NCI-H1694 (cell line): ENCODE measurements at regions not wholly inside any gene's neighbourhood (a gene's known extent, or its start where the extent isn't known, plus 50 kb on each side); places are given as distances from the start of the nearest gene placed in this dataset.

Source experiments
- DNase-seq: peaks from one replicate; lab custom pipeline; 2025; lab: John Stamatoyannopoulos, UW

DNA sequence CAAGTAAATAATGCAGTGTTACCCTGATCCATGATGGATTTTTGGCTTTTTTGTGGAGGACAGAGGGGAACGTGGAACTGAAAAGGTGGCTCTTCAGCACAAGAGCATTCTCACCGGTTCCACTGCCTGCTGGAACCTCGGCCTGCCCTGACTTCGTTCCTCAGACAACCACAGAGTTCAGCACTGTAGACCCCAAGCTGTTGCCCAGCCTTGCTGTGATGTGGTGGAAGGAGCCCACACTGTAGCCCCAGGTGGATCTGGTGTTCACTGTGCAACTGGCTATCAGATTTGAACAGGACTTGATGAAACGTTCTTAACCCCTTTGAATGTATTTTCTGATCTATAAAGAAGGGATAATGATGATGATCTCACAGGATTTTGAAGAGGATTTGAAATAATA is 293.5 kb downstream of the TRIB2 start:
- no peak for DNase-seq

GRCh38 chr2:13014783-13015182 is 298.0 kb downstream of the TRIB2 start:
- DNase-seq: no peak

DNA sequence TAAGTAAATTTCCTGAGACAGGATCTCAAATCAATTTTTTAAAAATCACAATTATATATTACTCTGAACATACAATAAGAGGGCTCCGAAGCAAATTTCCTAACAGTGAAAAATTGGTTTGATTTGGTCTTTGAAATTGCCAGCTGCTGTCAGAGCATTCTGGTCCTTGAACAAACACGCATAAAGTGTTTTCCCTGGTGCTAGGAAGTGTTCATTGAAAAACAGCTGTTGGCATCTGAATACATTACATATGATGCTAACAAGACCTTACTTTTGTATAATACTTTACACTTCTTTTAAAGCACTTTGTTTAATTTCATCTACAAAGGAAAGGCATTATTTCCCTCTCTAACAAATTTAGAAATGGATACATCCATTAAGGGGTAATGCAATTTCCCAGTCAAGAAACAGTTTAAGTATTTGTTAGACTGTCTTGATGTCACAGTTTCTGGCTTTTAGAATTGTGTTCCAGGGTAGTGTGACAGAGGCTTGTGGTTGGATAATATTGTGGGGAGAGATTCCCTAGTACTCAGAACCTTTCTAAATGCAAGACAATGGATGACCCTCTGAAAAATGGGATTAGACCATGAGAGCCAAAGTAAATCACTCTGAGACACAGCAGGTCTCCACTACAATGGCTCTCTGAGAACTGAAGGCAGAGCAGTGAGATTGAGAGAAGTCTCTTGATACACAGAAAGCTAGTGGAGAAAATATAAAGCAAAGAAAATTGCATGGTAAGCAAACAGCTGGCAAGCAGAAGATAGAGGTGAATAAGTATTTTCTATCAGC is 299.0 kb downstream of the TRIB2 start:
- DNase-seq: no peak

DNA sequence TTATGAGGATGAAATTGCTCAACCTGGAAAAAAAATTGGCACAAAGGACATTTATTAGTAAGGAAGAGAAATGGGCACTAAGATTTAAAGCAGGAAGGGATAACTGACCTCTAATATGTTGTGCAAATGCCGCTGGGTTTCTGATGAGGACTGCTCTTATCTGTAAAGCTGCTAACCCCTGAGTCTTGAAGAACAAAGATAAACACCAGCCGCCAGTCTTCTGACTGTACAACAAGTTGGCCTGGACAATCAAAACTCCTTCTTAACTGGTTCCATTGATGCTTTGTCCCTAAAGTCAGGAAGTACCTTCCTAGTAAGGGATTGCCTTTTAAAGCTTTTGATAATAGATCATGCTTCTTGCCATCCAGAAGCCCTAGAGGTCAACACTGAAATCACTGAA is 301.8 kb downstream of the TRIB2 start:
- no peak for DNase-seq

DNA sequence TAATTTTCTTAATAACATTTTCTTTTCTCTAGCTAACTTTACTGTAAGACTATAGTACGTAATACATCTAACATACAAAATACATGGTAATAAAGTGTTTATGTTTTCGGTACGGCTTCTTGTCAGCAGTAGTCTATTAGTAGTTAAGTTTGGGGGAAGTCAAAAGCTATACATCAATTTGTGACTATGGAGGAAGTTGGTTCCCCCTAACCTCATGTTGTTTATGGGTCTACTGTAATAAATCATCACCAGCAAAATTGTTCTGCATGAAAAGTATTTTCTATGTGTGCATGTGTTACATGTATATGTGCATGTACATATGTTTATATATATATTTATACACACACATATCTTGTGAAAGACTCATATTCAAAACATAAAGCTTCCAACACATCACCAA is 303.0 kb downstream of the TRIB2 start:
- no peak for DNase-seq

GRCh38 chr2:13020469-13020868 is 303.7 kb downstream of the TRIB2 start:
- DNase-seq: no peak

- DNase-seq: no peak
Measured at GRCh38 chr2:13021470-13021957, 304.8 kb downstream of the TRIB2 start.

- DNase-seq: no peak
Measured at GRCh38 chr2:13030606-13031005, 313.9 kb downstream of the TRIB2 start.

- DNase-seq: no peak
Measured at GRCh38 chr2:13034861-13035260, 318.1 kb downstream of the TRIB2 start.

GRCh38 chr2:13035866-13036265 is 319.1 kb downstream of the TRIB2 start:
- no peak for DNase-seq

DNA sequence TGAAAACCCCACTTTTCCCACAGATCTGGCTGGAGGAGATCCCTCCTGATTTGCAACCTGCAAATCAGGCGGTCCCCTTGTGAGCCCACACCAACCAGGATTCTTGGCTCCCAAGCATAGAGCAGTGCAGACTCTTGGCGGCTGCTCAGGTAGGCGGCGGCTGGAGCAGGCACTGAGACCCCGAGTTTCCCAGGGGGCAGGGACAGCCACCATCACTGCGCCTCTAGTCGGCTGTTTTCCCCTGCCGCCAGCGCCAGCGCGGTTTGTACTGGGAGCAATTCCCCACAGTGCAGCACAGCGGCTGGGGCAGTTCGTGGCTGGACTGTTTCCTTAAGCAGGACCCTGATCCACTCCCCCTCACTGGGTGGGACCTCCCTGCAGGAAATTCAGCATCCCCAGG is 323.3 kb downstream of the TRIB2 start:
- no peak for DNase-seq

DNA sequence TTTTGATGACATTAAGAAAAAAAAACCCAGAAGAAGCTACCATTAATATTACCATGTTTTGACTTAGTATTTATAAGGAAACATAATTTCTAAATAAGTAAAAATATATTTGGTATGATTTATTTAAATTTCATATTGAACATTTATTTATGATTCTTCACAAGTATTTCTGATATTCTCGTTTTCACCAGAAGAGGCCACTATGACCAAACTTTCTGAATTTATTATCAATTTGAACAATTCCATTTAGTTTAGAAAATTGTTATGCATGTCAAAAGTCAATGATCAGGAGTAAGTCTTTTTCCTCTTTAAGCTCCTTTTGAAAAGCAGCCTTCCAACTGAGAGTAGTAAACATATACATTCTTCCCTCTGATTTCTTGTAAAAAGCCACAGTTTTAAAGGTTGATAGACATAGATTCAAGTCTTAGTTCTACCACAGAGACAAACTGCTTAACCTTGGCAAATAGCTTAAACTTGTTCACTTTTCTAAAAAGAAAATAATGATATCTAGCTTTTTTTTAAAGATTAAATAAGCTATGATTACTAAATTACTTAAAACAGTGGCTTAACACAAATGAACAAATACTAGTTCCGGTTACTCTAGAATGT is 329.9 kb downstream of the TRIB2 start:
- peak; percentile 32 for DNase-seq

DNA sequence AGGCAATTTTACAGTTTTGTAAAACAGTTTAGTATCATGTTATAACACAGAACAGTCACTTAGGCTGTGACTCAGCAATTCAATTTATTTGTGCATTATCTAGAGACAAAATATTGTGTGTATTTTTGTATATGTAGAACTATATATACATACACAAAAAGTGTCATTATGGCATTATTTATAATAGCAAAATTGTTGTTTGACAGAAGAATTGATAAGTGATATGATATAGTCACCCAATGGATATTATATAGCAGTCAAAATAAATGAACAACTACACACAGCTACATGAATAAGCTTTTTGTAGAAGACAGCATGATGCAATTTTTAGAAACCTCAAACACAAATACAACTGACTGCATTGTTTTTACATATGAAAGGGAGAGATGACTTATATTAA is 334.0 kb downstream of the TRIB2 start:
- no peak for DNase-seq

DNA sequence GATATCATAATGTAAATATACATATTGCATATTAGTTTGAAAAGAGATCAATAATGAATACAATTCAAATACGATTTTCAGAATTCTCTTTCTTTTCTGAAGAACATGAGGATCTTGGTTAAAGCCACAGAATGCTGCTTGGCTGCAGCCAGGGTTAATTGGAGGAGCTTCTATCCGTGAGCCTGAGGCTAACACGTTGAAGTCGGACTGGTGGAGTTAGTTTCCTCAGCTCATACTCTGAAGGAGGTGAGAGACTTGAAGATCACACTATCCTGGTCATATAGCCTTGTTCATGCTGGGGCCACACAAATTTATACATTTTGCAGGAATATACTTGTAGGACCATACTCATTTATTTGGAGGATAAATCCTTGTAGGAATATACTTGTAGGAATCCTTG is 335.8 kb downstream of the TRIB2 start:
- DNase-seq: no peak

DNA sequence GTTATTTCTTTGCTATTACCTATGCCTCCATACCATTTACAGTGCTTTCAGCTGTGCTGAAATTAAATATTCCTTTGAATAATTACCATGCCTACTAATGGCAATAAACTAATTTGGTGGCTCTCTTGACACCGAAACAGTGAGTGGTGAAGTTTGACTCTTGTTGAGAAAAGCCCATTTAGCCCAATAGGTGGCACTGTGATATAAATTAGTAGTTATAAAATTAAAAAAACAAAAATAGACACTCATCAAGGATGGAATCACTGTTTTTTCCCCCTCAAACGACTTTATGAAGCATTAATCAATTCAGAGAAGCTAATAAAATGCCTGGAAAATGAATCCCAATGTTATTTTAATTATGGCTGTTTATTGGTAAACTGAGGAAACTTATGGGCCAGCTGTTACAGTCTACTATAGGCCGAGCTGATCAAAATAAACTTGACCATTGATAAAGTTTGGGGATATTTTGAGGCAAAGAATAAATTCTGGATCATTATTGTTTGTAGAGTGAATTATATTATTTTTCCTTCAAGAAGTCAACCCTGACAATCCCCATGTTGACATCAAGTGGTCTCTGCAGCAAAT is 339.6 kb downstream of the TRIB2 start:
- peak; percentile 23 for DNase-seq

GRCh38 chr2:13057671-13058070 is 340.9 kb downstream of the TRIB2 start:
- no peak for DNase-seq

- DNase-seq: no peak
Measured at GRCh38 chr2:13066676-13067075, 349.9 kb downstream of the TRIB2 start.

DNA sequence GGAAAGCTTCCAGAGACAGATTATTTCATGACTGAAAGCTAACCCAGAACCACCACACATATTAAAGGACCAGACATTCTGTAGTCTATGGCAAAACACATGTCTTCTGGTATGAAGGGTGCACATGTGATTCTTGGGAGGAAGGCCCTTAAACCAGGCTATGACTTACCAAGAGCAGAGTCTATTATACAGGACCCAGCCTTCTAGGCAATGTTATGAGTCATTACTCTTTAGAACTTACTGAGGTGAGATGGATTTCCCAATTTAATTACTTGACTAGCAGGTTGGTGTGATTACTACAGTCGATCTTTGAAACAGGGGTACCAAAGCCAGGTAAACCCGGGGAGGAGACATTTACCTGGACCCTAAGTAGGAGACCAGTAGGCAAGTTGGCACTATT is 350.8 kb downstream of the TRIB2 start:
- no peak for DNase-seq

- DNase-seq: no peak
Measured at GRCh38 chr2:13089971-13090370, 373.2 kb downstream of the TRIB2 start.

GRCh38 chr2:13091455-13091854 is 374.7 kb downstream of the TRIB2 start:
- DNase-seq: no peak

DNA sequence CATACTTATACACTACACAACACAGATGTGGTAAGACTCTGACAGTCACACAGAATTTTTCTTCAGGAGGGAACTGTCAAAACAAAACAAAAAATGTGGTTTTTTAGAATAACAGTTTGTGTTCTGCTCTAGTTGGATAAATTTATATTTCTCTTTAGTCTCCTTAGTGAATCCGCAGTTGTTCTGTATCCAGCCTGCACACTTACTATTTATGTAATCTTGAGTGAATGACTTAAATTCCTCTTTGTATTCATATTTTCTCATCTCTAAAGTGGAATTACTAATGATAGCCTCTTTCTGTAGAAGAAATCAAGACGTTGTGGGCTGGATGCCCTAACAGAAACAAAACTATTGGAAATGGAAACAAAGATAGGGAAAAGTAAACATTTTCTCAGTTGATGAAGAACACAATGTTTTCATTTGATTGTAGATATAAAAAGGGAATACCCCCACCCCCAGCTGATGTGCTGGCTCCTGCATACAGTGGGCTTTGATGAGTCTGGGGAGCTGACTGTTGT is 375.2 kb downstream of the TRIB2 start:
- no peak for DNase-seq

GRCh38 chr2:13093416-13093991 is 376.8 kb downstream of the TRIB2 start:
- no peak for DNase-seq
